H1 (cell line): ENCODE measurements at regions not wholly inside any gene's neighbourhood (a gene's known extent, or its start where the extent isn't known, plus 50 kb on each side); places are given as distances from the start of the nearest gene placed in this dataset.

Experiments used
- ASH2L ChIP-seq: fragments of 200-600, 300-600 bp; sonication (generic); IDR thresholded peaks from one replicate; pipeline ENCODE4 v1.7.1; 2017; ENCODE audit warnings: low read length
- CHD1 ChIP-seq: IDR thresholded peaks from 2 replicates; pipeline ENCODE4 v1.6.1; 2012; ENCODE audit warnings: low read depth, low read length, improper control_type of control experiment
- POLR2AphosphoS5 ChIP-seq: IDR thresholded peaks from 2 replicates; pipeline ENCODE4 v1.6.1; 2011; ENCODE audit warnings: low read depth, low read length
- TAF1 ChIP-seq: IDR thresholded peaks from 2 replicates; pipeline ENCODE4 v1.6.1; 2011; ENCODE audit warnings: mild to moderate bottlenecking, low read depth, low read length

- no peak for TF ChIP-seq TAF1
- no peak for TF ChIP-seq ASH2L
- no peak for TF ChIP-seq CHD1
- no peak for TF ChIP-seq POLR2AphosphoS5
Measured at GRCh38 chr1:65531972-65532570, 111.6 kb downstream of the LEPR start (continued).
